ENCODE measurements at regions not wholly inside any gene's neighbourhood (a gene's known extent, or its start where the extent isn't known, plus 50 kb on each side); places are given as distances from the start of the nearest gene placed in this dataset.

DNA sequence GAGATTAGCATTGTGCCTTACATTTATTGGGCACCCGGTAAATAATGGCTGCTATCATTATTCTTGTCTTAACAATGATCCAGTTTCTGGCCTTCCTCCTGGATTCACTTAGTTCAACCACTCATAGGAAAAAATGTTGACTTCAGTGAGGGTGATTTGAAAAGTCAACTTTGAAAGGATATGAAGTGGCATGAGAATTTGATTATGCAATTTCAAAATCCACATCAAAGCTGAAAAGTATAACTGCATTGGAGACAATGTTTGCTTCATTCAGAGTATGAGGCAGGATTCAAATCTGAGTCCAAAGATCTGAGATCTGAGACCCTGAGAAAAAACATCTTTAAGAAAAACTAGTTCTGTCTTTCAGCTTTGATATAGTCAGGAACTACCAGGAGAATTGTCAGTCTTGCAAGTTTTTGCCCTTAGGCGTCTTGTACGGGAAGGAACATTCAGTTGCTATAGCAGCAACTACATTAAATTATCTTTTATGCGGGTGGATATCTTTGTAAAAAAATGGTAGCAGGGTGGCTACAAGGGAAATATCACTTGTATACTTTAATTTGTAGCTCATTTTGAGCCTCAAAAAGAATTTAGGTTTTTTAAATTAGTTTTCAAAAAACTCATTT lies 587.5 kb upstream of the LCORL start:
- no peak for TF ChIP-seq CTCF (IDR thresholded peaks at IDR 0.05)
- no peak for TF ChIP-seq REST (IDR thresholded peaks at IDR 0.05; ENCODE audit: insufficient read depth in 1 of 2, low read depth in 2 of 2, low read length in 1 of 2)

Measured in Panc1 (cell line).